ENCODE measurements at regions not wholly inside any gene's neighbourhood (a gene's known extent, or its start where the extent isn't known, plus 50 kb on each side); places are given as distances from the start of the nearest gene placed in this dataset.
A peak's percentile ranks its signal among the peaks of the same experiment; 100 is the strongest.
"Not testable (repeated sequence)": the region's sequence is repeated elsewhere in the genome, so short reads cannot be mapped to it uniquely, and the experiment has no call there.

DNA sequence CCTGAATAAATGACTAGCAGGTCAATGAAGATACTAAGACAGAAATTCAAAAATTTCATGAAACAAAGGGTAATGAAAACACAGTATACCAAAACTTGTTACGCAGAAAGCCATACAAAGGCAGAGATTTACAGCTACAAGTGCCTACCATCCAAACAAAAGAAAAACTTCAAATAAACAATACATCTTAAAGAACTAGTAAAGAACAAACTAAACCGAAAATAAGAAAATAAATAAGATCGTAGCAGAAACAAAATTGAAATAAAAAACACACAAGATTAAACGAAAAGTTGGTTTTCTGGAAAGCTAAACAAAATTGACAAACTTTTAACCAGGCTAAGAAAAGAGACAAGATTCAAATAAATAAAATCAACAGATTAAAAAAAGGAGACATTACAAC lies 51.5 kb downstream of the VPREB1 start:
- not testable (repeated sequence) for H3K4me1 ChIP-seq (ENCODE audit: control insufficient read depth in 2 of 2, insufficient read depth in 2 of 2, low read length in 2 of 2); H3K4me3 ChIP-seq (ENCODE audit: low read length in 2 of 2); H3K27me3 ChIP-seq (ENCODE audit: control insufficient read depth in 2 of 2, insufficient read depth in 1 of 2, low read length in 1 of 2); H3K27ac ChIP-seq (ENCODE audit: low read depth in 1 of 2, low read length in 1 of 2); DNase-seq (ENCODE audit: low read depth in 6 of 9, low spot score in 9 of 9); H3K9me3 ChIP-seq (ENCODE audit: control insufficient read depth in 2 of 2, insufficient read depth in 1 of 2, low read length in 1 of 2)
- WGBS = 96% methylated on average over 4 of the region's 4 CpGs
- H3K36me3 ChIP-seq (ENCODE audit: control insufficient read depth in 2 of 2, insufficient read depth in 2 of 2, low read length in 1 of 2) = peaks cover 0 to 15% of the 10 kb centered on the region in 2 donors

DNA sequence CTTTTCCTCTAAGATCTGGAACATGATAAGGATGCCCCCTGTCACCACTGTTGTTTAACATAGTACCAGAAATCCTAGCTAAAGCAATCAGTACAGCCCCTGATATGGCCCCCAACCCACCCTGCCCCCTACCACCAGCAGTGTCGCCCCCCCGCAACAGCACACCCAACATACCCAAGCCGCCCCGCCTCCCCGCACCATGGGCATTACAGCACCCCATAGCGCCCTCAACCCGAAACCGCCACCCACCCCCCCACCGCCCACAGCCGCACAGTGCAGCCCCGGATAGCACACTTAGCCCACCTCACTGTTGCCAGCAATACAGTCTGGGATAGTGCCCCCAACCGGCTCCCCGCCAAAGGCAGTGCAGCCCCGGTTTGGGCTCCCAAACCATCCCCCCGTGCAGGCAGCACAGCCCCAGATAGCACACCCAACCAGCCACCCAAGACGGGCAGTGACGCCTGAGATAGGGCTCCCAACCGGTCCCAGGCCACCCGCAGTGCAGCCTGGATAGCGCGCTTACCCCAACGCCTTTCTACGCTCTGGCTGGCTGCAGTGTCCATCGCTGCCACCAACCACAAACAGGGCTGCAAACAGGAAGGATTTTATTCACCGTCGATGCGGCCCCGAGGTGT lies 52.7 kb downstream of the VPREB1 start:
- peak in 4 of 9 donors; percentile 14 to 51 (median 16) for DNase-seq (ENCODE audit: low read depth in 6 of 9, low spot score in 9 of 9)
- Histone ChIP-seq H3K36me3 (ENCODE audit: control insufficient read depth in 2 of 2, insufficient read depth in 2 of 2, low read length in 1 of 2) (peaks cover 0 to 15% of the 10 kb centered on the region in 2 donors), H3K27ac (ENCODE audit: low read depth in 1 of 2, low read length in 1 of 2) (peak overlapping the region; percentile 26 to 64), H3K4me3 (ENCODE audit: low read length in 2 of 2) (peak overlapping the region; percentile 58 to 66)
- not testable (repeated sequence) for H3K4me1 ChIP-seq (ENCODE audit: control insufficient read depth in 2 of 2, insufficient read depth in 2 of 2, low read length in 2 of 2); H3K27me3 ChIP-seq (ENCODE audit: control insufficient read depth in 2 of 2, insufficient read depth in 1 of 2, low read length in 1 of 2); H3K9me3 ChIP-seq (ENCODE audit: control insufficient read depth in 2 of 2, insufficient read depth in 1 of 2, low read length in 1 of 2)
- WGBS = under 1% methylated on average over 28 of the region's 28 CpGs

DNA sequence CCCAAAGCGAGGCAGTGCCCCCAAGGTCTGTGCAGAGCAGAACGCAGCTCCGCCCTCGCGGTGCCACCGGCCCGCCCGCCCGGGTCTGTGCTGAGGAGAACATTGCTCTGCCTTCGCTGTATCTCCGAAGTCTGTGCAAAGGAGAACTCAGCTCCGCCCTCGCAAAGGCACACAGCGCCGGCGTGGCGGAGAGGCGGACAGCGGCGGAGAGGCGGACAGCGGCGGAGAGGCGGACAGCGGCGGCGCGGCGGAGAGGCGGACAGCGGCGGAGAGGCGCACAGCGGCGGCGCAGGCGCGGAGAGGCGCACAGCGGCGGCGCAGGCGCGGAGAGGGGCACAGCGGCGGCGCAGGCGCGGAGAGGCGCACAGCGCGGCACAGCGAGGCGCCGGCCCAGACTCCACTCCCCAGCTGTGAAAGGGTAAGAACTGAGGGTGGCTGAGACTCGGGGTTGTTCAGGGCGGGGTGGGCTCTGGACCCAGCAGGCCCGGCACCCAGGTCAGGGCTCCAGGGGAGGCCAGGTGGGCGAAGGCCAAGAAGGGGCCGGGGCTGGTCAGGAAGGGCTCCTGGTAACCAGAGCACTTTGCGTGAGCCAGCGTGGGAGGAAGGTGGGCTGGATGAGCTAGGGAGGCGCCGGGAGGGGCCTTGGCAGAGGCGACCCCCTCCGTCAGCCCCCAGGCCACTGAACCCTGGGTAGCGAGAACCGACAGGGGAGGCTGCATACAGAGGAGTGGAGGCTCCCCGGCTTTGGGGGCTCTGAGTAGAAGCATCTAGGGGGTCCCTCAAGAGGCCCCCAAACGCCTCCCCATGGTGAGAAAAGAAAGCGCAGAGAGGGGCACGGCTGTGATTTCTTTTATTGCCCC lies 53.4 kb downstream of the VPREB1 start:
- Histone ChIP-seq H3K4me3 (ENCODE audit: low read length in 2 of 2) (peak overlapping the region; percentile 58 to 66), H3K27ac (ENCODE audit: low read depth in 1 of 2, low read length in 1 of 2) (peak overlapping the region; percentile 47 to 73), H3K36me3 (ENCODE audit: control insufficient read depth in 2 of 2, insufficient read depth in 2 of 2, low read length in 1 of 2) (peaks cover 0 to 11% of the 10 kb centered on the region in 2 donors)
- not testable (repeated sequence) for H3K4me1 ChIP-seq (ENCODE audit: control insufficient read depth in 2 of 2, insufficient read depth in 2 of 2, low read length in 2 of 2); H3K9me3 ChIP-seq (ENCODE audit: control insufficient read depth in 2 of 2, insufficient read depth in 1 of 2, low read length in 1 of 2); H3K27me3 ChIP-seq (ENCODE audit: control insufficient read depth in 2 of 2, insufficient read depth in 1 of 2, low read length in 1 of 2)
- 2% methylated on average over 71 of the region's 72 CpGs for WGBS
- DNase-seq (ENCODE audit: low read depth in 6 of 9, low spot score in 9 of 9) = peak; percentile 13 to 85 (median 55)

DNA sequence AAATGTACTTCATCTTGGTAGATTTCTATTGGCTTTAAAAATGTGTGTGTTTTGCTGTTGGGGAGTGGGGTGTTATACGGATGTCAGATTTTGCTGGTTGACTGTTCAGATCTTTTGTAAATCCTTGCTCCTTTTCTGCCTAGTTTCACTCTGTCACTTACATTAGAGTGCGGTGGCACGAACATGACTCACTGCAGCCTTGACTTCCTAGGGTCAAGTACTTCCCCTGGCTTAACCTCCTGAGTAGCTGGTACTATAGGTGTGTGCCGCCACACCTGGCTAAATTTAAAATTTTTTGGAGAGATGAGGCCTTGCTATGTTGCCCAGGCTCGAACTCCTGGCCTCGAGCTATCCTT lies 54.0 kb downstream of the VPREB1 start:
- not testable (repeated sequence) for H3K27me3 ChIP-seq (ENCODE audit: control insufficient read depth in 2 of 2, insufficient read depth in 1 of 2, low read length in 1 of 2); DNase-seq (ENCODE audit: low read depth in 6 of 9, low spot score in 9 of 9); H3K27ac ChIP-seq (ENCODE audit: low read depth in 1 of 2, low read length in 1 of 2); H3K9me3 ChIP-seq (ENCODE audit: control insufficient read depth in 2 of 2, insufficient read depth in 1 of 2, low read length in 1 of 2); H3K36me3 ChIP-seq (ENCODE audit: control insufficient read depth in 2 of 2, insufficient read depth in 2 of 2, low read length in 1 of 2); H3K4me1 ChIP-seq (ENCODE audit: control insufficient read depth in 2 of 2, insufficient read depth in 2 of 2, low read length in 2 of 2)
- peak overlapping the region; percentile 58 to 66 for H3K4me3 ChIP-seq (ENCODE audit: low read length in 2 of 2)
- WGBS = 48% methylated on average over 5 of the region's 6 CpGs

DNA sequence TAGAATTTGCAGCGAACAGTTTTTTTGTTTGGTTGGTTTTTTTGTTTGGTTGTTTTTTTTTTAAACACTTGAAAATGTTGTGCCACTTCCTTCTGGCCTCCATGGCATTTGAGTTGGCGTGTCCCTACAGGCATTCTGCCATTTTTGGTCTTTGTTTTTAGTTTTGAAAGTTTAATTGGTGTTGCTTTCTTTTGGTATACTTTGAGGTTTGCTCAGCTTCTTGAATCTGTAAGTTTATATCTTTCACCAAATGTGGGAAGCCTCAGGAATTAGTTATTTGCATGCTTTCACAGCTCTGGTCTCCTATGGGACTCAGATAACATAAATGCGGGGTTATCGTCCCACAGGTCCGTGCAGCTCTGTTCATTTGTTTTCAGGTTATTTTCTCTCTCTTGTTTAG lies 55.9 kb downstream of the VPREB1 start:
- not testable (repeated sequence) for H3K4me1 ChIP-seq (ENCODE audit: control insufficient read depth in 2 of 2, insufficient read depth in 2 of 2, low read length in 2 of 2); H3K4me3 ChIP-seq (ENCODE audit: low read length in 2 of 2); H3K9me3 ChIP-seq (ENCODE audit: control insufficient read depth in 2 of 2, insufficient read depth in 1 of 2, low read length in 1 of 2); DNase-seq (ENCODE audit: low read depth in 6 of 9, low spot score in 9 of 9); H3K27me3 ChIP-seq (ENCODE audit: control insufficient read depth in 2 of 2, insufficient read depth in 1 of 2, low read length in 1 of 2); H3K36me3 ChIP-seq (ENCODE audit: control insufficient read depth in 2 of 2, insufficient read depth in 2 of 2, low read length in 1 of 2); H3K27ac ChIP-seq (ENCODE audit: low read depth in 1 of 2, low read length in 1 of 2)
- WGBS = 97% methylated on average over 5 of the region's 5 CpGs

DNA sequence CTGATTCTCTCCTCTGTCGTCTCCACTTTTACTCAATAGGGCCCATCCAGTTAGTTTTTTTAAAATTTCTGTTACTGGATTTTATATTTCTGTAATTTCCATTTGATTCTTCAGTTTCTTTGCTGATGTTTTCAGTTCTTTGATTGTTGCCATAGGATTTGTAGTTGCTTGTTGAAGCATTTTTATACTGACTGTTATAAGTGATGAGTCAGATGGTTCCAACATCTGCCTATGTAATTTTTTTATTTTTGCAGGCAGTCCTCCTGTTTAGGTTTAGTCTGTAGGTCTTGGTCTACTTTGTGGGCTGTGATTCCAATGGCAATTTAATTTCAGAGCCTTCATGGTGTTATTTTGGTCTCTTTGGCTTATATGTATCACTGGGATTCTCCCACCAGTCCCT lies 56.4 kb downstream of the VPREB1 start:
- not testable (repeated sequence) for H3K4me3 ChIP-seq (ENCODE audit: low read length in 2 of 2); H3K9me3 ChIP-seq (ENCODE audit: control insufficient read depth in 2 of 2, insufficient read depth in 1 of 2, low read length in 1 of 2); DNase-seq (ENCODE audit: low read depth in 6 of 9, low spot score in 9 of 9); H3K27me3 ChIP-seq (ENCODE audit: control insufficient read depth in 2 of 2, insufficient read depth in 1 of 2, low read length in 1 of 2); H3K27ac ChIP-seq (ENCODE audit: low read depth in 1 of 2, low read length in 1 of 2); H3K4me1 ChIP-seq (ENCODE audit: control insufficient read depth in 2 of 2, insufficient read depth in 2 of 2, low read length in 2 of 2)
- peaks cover 0 to 11% of the 10 kb centered on the region in 2 donors for H3K36me3 ChIP-seq (ENCODE audit: control insufficient read depth in 2 of 2, insufficient read depth in 2 of 2, low read length in 1 of 2)
- WGBS = 100% methylated on average over 1 of the region's 1 CpG

DNA sequence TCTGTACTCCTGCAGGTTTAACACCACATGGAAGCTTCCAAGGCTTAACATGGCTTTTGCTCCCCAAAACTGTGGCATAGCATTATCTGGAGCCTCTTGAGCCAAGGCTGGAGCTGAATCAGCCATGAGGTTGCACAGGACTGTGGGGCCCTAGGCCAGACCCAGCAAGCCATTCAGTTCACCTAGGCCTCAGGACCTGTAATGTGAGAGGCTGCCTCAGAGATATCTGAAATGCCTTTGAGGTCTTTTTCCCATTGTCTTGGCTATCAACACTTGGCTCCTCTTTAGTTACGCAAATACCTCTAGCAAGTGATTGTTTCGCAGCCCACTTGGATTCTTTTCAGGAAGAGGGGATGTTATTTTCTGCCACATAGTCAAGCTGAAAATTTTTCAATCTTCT lies 72.0 kb downstream of the VPREB1 start:
- peaks cover 25 to 26% of the 10 kb centered on the region in 2 donors for H3K36me3 ChIP-seq (ENCODE audit: control insufficient read depth in 2 of 2, insufficient read depth in 2 of 2, low read length in 1 of 2)
- WGBS = 98% methylated on average over 2 of the region's 2 CpGs

DNA sequence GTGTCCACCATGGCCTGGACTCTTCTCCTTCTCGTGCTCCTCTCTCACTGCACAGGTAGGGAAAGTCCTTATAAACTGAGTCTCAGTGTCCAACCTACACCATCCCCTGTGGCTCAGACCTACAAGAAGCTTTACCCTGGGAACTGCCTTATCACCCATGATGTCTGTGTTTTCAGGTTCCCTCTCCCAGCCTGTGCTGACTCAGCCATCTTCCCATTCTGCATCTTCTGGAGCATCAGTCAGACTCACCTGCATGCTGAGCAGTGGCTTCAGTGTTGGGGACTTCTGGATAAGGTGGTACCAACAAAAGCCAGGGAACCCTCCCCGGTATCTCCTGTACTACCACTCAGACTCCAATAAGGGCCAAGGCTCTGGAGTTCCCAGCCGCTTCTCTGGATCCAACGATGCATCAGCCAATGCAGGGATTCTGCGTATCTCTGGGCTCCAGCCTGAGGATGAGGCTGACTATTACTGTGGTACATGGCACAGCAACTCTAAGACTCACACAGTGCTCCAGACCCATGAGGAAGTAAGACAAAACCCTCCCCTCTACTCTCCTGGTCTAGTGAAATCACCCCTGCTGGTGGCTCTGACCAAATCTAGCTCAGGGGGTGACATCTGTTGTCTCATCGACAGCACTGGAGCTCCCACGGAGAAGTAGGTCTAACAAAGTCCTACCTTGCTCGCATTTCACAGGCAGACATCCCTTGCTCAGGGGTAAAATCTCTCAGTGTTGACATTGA lies 74.3 kb downstream of the VPREB1 start:
- no peaks in the 10 kb centered on the region for H3K27me3 ChIP-seq (ENCODE audit: control insufficient read depth in 2 of 2, insufficient read depth in 1 of 2, low read length in 1 of 2)
- no peak overlapping the region for H3K27ac ChIP-seq (ENCODE audit: low read depth in 1 of 2, low read length in 1 of 2)
- 95% methylated on average over 8 of the region's 8 CpGs for WGBS
- no peak overlapping the region for H3K4me3 ChIP-seq (ENCODE audit: low read length in 2 of 2)
- peaks cover 25 to 27% of the 10 kb centered on the region in 2 donors for H3K36me3 ChIP-seq (ENCODE audit: control insufficient read depth in 2 of 2, insufficient read depth in 2 of 2, low read length in 1 of 2)
- DNase-seq (ENCODE audit: low read depth in 6 of 9, low spot score in 9 of 9) = no peak
- H3K4me1 ChIP-seq (ENCODE audit: control insufficient read depth in 2 of 2, insufficient read depth in 2 of 2, low read length in 2 of 2) = no peaks in the 10 kb centered on the region
- H3K9me3 ChIP-seq (ENCODE audit: control insufficient read depth in 2 of 2, insufficient read depth in 1 of 2, low read length in 1 of 2) = no peaks in the 10 kb centered on the region

More for the DNA sequence above, 72.0 kb downstream of the VPREB1 start:
- no peaks in the 10 kb centered on the region for H3K4me1 ChIP-seq (ENCODE audit: control insufficient read depth in 2 of 2, insufficient read depth in 2 of 2, low read length in 2 of 2)
- H3K27ac ChIP-seq (ENCODE audit: low read depth in 1 of 2, low read length in 1 of 2) = no peak overlapping the region
- H3K9me3 ChIP-seq (ENCODE audit: control insufficient read depth in 2 of 2, insufficient read depth in 1 of 2, low read length in 1 of 2) = no peaks in the 10 kb centered on the region
- DNase-seq (ENCODE audit: low read depth in 6 of 9, low spot score in 9 of 9) = no peak
- H3K27me3 ChIP-seq (ENCODE audit: control insufficient read depth in 2 of 2, insufficient read depth in 1 of 2, low read length in 1 of 2) = no peaks in the 10 kb centered on the region
- no peak overlapping the region for H3K4me3 ChIP-seq (ENCODE audit: low read length in 2 of 2)
